ENCODE measurements at regions not wholly inside any gene's neighbourhood (a gene's known extent, or its start where the extent isn't known, plus 50 kb on each side); places are given as distances from the start of the nearest gene placed in this dataset.

DNA sequence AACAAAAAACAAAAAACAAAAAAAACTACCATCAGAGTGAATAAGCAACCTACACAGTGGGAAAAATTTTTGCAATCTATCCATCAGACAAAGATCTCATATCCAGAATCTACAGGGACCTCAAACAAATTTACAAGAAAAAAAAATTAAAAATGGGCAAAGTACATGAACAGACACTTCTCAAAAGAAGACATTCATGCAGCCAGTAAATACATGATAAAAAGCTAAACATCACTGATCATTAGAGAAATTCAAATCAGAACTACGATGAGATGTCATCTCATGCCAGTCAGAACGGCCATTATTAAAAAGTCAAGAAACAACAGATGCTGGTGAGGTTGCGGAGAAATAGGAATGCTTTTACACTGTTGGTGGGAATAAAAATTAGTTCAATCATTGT lies 466.5 kb upstream of the ATXN7L3B start:
- H3K27me3 Mint-ChIP-seq, result no peaks in the 10 kb centered on the region
- ChIA-PET CTCF (no interaction called here), POLR2A (no interaction called here)
- Histone ChIP-seq H3K27ac (ENCODE audit: low read depth in 1 of 2, low read length in 2 of 2) (no peak overlapping the region), H3K27me3 (ENCODE audit: control insufficient read depth in 1 of 2, insufficient read depth in 2 of 2, low read length in 2 of 2) (no peaks in the 10 kb centered on the region), H3K9me3 (ENCODE audit: control insufficient read depth in 1 of 2, insufficient read depth in 1 of 2, low read length in 2 of 2) (peaks cover 0 to 4% of the 10 kb centered on the region in 2 experiments), H3K4me3 (ENCODE audit: low read length) (no peak overlapping the region), H3K36me3 (ENCODE audit: insufficient read depth, low read length) (no peaks in the 10 kb centered on the region), H3K4me1 (ENCODE audit: insufficient read depth, low read length) (no peaks in the 10 kb centered on the region)
- no peaks in the 10 kb centered on the region for H3K36me3 Mint-ChIP-seq (ENCODE audit: low read depth)
- no peak for TF ChIP-seq CTCF (IDR thresholded peaks at IDR 0.05)
- peaks cover 19% of the 10 kb centered on the region for H3K9me3 Mint-ChIP-seq
- no peaks in the 10 kb centered on the region for H3K4me1 Mint-ChIP-seq (ENCODE audit: low read depth)
- intact Hi-C loops (cut with DNase I, micrococcal nuclease), result no loop called here
- H3K27ac Mint-ChIP-seq, result no peak overlapping the region
- ATAC-seq (ENCODE audit: poor library complexity) (no peak), DNase-seq (no peak)
- no peak overlapping the region for H3K4me3 Mint-ChIP-seq

GRCh38 chr12:74076918-74077317 lies 460.7 kb upstream of the ATXN7L3B start:
- Histone ChIP-seq H3K27ac (ENCODE audit: low read depth in 1 of 2, low read length in 2 of 2) (no peak overlapping the region), H3K4me3 (ENCODE audit: low read length) (no peak overlapping the region), H3K4me1 (ENCODE audit: insufficient read depth, low read length) (no peaks in the 10 kb centered on the region), H3K9me3 (ENCODE audit: control insufficient read depth in 1 of 2, insufficient read depth in 1 of 2, low read length in 2 of 2) (no peaks in the 10 kb centered on the region), H3K36me3 (ENCODE audit: insufficient read depth, low read length) (no peaks in the 10 kb centered on the region), H3K27me3 (ENCODE audit: control insufficient read depth in 1 of 2, insufficient read depth in 2 of 2, low read length in 2 of 2) (no peaks in the 10 kb centered on the region)
- CTCF ChIA-PET, result no interaction called here
- H3K27ac Mint-ChIP-seq, result no peak overlapping the region
- intact Hi-C loops (cut with DNase I, micrococcal nuclease), result no loop called here
- no peaks in the 10 kb centered on the region for H3K27me3 Mint-ChIP-seq
- no peak overlapping the region for H3K4me3 Mint-ChIP-seq
- no peaks in the 10 kb centered on the region for H3K36me3 Mint-ChIP-seq (ENCODE audit: low read depth)
- no peak for TF ChIP-seq CTCF (IDR thresholded peaks at IDR 0.05)
- POLR2A ChIA-PET, result no interaction called here
- no peak for DNase-seq
- ATAC-seq (ENCODE audit: poor library complexity), result no peak
- H3K9me3 Mint-ChIP-seq, result peaks cover 3% of the 10 kb centered on the region
- no peaks in the 10 kb centered on the region for H3K4me1 Mint-ChIP-seq (ENCODE audit: low read depth)

GRCh38 chr12:74105434-74105833 lies 432.2 kb upstream of the ATXN7L3B start:
- H3K27me3 Mint-ChIP-seq, result no peaks in the 10 kb centered on the region
- no peaks in the 10 kb centered on the region for H3K36me3 Mint-ChIP-seq (ENCODE audit: low read depth)
- no peaks in the 10 kb centered on the region for H3K4me1 Mint-ChIP-seq (ENCODE audit: low read depth)
- DNase-seq, result no peak
- Histone ChIP-seq H3K27me3 (ENCODE audit: control insufficient read depth in 1 of 2, insufficient read depth in 2 of 2, low read length in 2 of 2) (no peaks in the 10 kb centered on the region), H3K9me3 (ENCODE audit: control insufficient read depth in 1 of 2, insufficient read depth in 1 of 2, low read length in 2 of 2) (peaks cover 0 to 5% of the 10 kb centered on the region in 2 experiments), H3K4me1 (ENCODE audit: insufficient read depth, low read length) (no peaks in the 10 kb centered on the region), H3K4me3 (ENCODE audit: low read length) (no peak overlapping the region), H3K27ac (ENCODE audit: low read depth in 1 of 2, low read length in 2 of 2) (no peak overlapping the region), H3K36me3 (ENCODE audit: insufficient read depth, low read length) (no peaks in the 10 kb centered on the region)
- no peak for TF ChIP-seq CTCF (IDR thresholded peaks at IDR 0.05)
- no peak for ATAC-seq (ENCODE audit: poor library complexity)
- no peaks in the 10 kb centered on the region for H3K9me3 Mint-ChIP-seq
- intact Hi-C loops (cut with DNase I, micrococcal nuclease), result no loop called here
- ChIA-PET POLR2A (no interaction called here), CTCF (no interaction called here)
- no peak overlapping the region for H3K4me3 Mint-ChIP-seq
- no peak overlapping the region for H3K27ac Mint-ChIP-seq
